ENCODE measurements at regions not wholly inside any gene's neighbourhood (a gene's known extent, or its start where the extent isn't known, plus 50 kb on each side); places are given as distances from the start of the nearest gene placed in this dataset.

DNA sequence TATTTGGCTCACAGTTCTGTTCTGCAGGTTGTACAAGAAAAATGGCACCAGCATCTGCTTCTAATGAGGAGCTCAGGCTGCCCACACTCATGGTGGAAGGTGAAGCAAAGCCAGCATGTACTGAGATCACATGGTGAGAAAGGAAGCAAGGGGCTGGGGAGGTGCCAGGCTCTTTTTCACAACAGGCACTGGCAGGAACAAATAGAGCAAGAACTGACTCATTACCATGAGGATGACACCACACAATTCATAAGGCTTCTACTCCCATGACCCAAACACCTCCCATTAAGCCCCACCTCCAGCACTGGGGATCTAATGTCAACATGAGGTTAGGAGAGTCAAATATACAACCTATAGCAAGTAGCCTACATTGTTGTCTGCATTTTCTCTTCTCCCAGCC is 522.6 kb downstream of the RFC3 start:
- no peaks in the 10 kb centered on the region for H3K9me3 Mint-ChIP-seq
- no peaks in the 10 kb centered on the region for H3K79me1 ChIP-seq (ENCODE audit: insufficient read depth, low read depth, low read length, poor library complexity, severe bottlenecking)
- 0 out of 2 replicates have a peak, but pooled peaks cover 4% of the 10 kb centered on the region for H3K4me1 ChIP-seq (ENCODE audit: insufficient read depth, low read length)
- H4K91ac ChIP-seq (ENCODE audit: insufficient read length, low read depth, low read length): no peak overlapping the region
- no peak overlapping the region for H4K8ac ChIP-seq (replicated peaks; ENCODE audit: insufficient read length, low read depth, low read length)
- H3K18ac ChIP-seq (ENCODE audit: insufficient read length, low read depth, low read length): no peak overlapping the region
- H3K23ac ChIP-seq (ENCODE audit: insufficient read length, low read depth, low read length): no peak overlapping the region
- DNase-seq: no peak
- H3K9ac ChIP-seq (ENCODE audit: extremely low read depth, insufficient read length, low read length): no peak overlapping the region
- H3K27me3 Mint-ChIP-seq (ENCODE audit: low read depth): no peaks in the 10 kb centered on the region
- H3K27ac Mint-ChIP-seq: no peak overlapping the region
- TF ChIP-seq, protein P1, sequence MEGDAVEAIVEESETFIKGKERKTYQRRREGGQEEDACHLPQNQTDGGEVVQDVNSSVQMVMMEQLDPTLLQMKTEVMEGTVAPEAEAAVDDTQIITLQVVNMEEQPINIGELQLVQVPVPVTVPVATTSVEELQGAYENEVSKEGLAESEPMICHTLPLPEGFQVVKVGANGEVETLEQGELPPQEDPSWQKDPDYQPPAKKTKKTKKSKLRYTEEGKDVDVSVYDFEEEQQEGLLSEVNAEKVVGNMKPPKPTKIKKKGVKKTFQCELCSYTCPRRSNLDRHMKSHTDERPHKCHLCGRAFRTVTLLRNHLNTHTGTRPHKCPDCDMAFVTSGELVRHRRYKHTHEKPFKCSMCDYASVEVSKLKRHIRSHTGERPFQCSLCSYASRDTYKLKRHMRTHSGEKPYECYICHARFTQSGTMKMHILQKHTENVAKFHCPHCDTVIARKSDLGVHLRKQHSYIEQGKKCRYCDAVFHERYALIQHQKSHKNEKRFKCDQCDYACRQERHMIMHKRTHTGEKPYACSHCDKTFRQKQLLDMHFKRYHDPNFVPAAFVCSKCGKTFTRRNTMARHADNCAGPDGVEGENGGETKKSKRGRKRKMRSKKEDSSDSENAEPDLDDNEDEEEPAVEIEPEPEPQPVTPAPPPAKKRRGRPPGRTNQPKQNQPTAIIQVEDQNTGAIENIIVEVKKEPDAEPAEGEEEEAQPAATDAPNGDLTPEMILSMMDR (conservative IDR thresholded peaks at IDR 0.05): no peak
- no peak overlapping the region for H4K5ac ChIP-seq (ENCODE audit: insufficient read length, low read depth, low read length)
- H4K20me1 ChIP-seq (ENCODE audit: control insufficient read depth, insufficient read depth, insufficient read length): no peaks in the 10 kb centered on the region
- H3K27ac ChIP-seq (ENCODE audit: insufficient read length, low read depth, low read length): no peak overlapping the region
- H3K4me2 ChIP-seq (ENCODE audit: insufficient read depth, insufficient read length, low read length): no peak overlapping the region
- H3K79me2 ChIP-seq (ENCODE audit: insufficient read depth, low read length): no peaks in the 10 kb centered on the region
- no peak overlapping the region for H3K4ac ChIP-seq (ENCODE audit: low read depth, low read length)
- H2BK120ac ChIP-seq (ENCODE audit: low read depth, low read length, poor library complexity, severe bottlenecking): no peak overlapping the region
- H3T11ph ChIP-seq (ENCODE audit: low read length): no peak overlapping the region
- no peak overlapping the region for H2BK15ac ChIP-seq (ENCODE audit: low read depth, low read length)
- H3K56ac ChIP-seq (ENCODE audit: insufficient read length, low read depth, low read length): no peak overlapping the region
- H3K14ac ChIP-seq (ENCODE audit: insufficient read depth, low read length): no peak overlapping the region
- H3K36me3 Mint-ChIP-seq (ENCODE audit: insufficient read depth in 1 of 3, low read depth in 3 of 3): no peaks in the 10 kb centered on the region
- H2BK12ac ChIP-seq (ENCODE audit: insufficient read length, low read depth, low read length): no peak overlapping the region
- H2BK5ac ChIP-seq (ENCODE audit: insufficient read length, low read length): no peak overlapping the region
- H3K4me3 Mint-ChIP-seq: no peak overlapping the region
- H2BK20ac ChIP-seq (ENCODE audit: low read depth, low read length, poor library complexity, severe bottlenecking): no peak overlapping the region
- H3K23me2 ChIP-seq (ENCODE audit: insufficient read length, low read depth, low read length, poor library complexity, severe bottlenecking): no peaks in the 10 kb centered on the region
- no peaks in the 10 kb centered on the region for H3K9me3 ChIP-seq (ENCODE audit: control insufficient read depth, low read depth, low read length)
- peaks cover 5 to 10% of the 10 kb centered on the region in 2 experiments for H3K4me1 Mint-ChIP-seq
- H2AK5ac ChIP-seq (ENCODE audit: insufficient read length, low read length): no peak overlapping the region
- H2AFZ ChIP-seq (ENCODE audit: low read length): no peak overlapping the region
- H3K27me3 ChIP-seq (ENCODE audit: insufficient read depth, low read length): no peaks in the 10 kb centered on the region

Data from H9 (cell line).